H9 (cell line): ENCODE measurements at regions not wholly inside any gene's neighbourhood (a gene's known extent, or its start where the extent isn't known, plus 50 kb on each side); places are given as distances from the start of the nearest gene placed in this dataset.
A peak's percentile ranks its signal among the peaks of the same experiment; 100 is the strongest.

Source experiments
- DNase-seq: peaks from one replicate; pipeline ENCODE4 v3.0.0-alpha.2; 2017
- H2AFZ ChIP-seq: one replicate; pipeline ENCODE4 v1.6.1; 2013; ENCODE audit warnings: mild to moderate bottlenecking, low read length, control low read depth, moderate library complexity
- H2AK5ac ChIP-seq: 2 replicates; pipeline ENCODE4 v1.6.1; 2013; ENCODE audit warnings: low read length, control low read depth, mixed read lengths; ENCODE audit not compliant: insufficient read length
- H2BK120ac ChIP-seq: one replicate; pipeline ENCODE4 v1.6.1; 2013; ENCODE audit warnings: low read depth, mild to moderate bottlenecking, low read length, control low read depth, inconsistent platforms; ENCODE audit not compliant: poor library complexity, severe bottlenecking
- H2BK12ac ChIP-seq: 2 replicates; pipeline ENCODE4 v1.6.1; 2013; ENCODE audit warnings: low read length, control low read depth, mixed read lengths, low read depth; ENCODE audit not compliant: insufficient read length
- H2BK15ac ChIP-seq: 2 replicates; pipeline ENCODE4 v1.6.1; 2013; ENCODE audit warnings: low read depth, low read length, control low read depth
- H2BK20ac ChIP-seq: one replicate; pipeline ENCODE4 v1.6.1; 2013; ENCODE audit warnings: low read depth, mild to moderate bottlenecking, low read length, control low read depth, inconsistent platforms; ENCODE audit not compliant: poor library complexity, severe bottlenecking
- H2BK5ac ChIP-seq: 2 replicates; pipeline ENCODE4 v1.6.1; 2013; ENCODE audit warnings: low read length, control low read depth, mixed read lengths; ENCODE audit not compliant: insufficient read length
- H3K14ac ChIP-seq: 2 replicates; pipeline ENCODE4 v1.6.1; 2013; ENCODE audit warnings: low read length, control low read depth; ENCODE audit not compliant: insufficient read depth
- H3K18ac ChIP-seq: 2 replicates; pipeline ENCODE4 v1.6.1; 2013; ENCODE audit warnings: low read depth, mild to moderate bottlenecking, mixed read lengths, low read length, control low read depth; ENCODE audit not compliant: insufficient read length
- H3K23ac ChIP-seq: 2 replicates; pipeline ENCODE4 v1.6.1; 2013; ENCODE audit warnings: low read length, control low read depth, mixed read lengths, low read depth; ENCODE audit not compliant: insufficient read length
- H3K23me2 ChIP-seq: 2 replicates; pipeline ENCODE4 v1.6.1; 2013; ENCODE audit warnings: low read depth, mild to moderate bottlenecking, mixed read lengths, low read length, control low read depth; ENCODE audit not compliant: insufficient read length, poor library complexity, severe bottlenecking
- H3K27ac ChIP-seq: 2 replicates; pipeline ENCODE4 v1.5.1; 2013; ENCODE audit warnings: low read length, control low read depth, mixed read lengths, low read depth; ENCODE audit not compliant: insufficient read length
- H3K27me3 ChIP-seq: 2 replicates; pipeline ENCODE4 v1.6.1; 2013; ENCODE audit warnings: low read length, control low read depth, inconsistent platforms; ENCODE audit not compliant: insufficient read depth
- H3K4ac ChIP-seq: 2 replicates; pipeline ENCODE4 v1.6.1; 2013; ENCODE audit warnings: low read depth, mild to moderate bottlenecking, control low read depth, inconsistent platforms, low read length, moderate library complexity
- H3K4me1 ChIP-seq: 2 replicates; pipeline ENCODE4 v1.6.1; 2013; ENCODE audit warnings: low read length, control low read depth, inconsistent platforms; ENCODE audit not compliant: insufficient read depth
- H3K4me2 ChIP-seq: 2 replicates; pipeline ENCODE4 v1.6.1; 2013; ENCODE audit warnings: low read length, control low read depth, mixed read lengths; ENCODE audit not compliant: insufficient read length, insufficient read depth
- H3K56ac ChIP-seq: 2 replicates; pipeline ENCODE4 v1.6.1; 2013; ENCODE audit warnings: low read depth, mild to moderate bottlenecking, mixed read lengths, low read length, control low read depth; ENCODE audit not compliant: insufficient read length
- H3K79me1 ChIP-seq: 2 replicates; pipeline ENCODE4 v1.6.1; 2013; ENCODE audit warnings: low read depth, mild to moderate bottlenecking, moderate library complexity, low read length, control low read depth, inconsistent platforms; ENCODE audit not compliant: insufficient read depth, poor library complexity, severe bottlenecking
- H3K79me2 ChIP-seq: 2 replicates; pipeline ENCODE4 v1.6.1; 2013; ENCODE audit warnings: low read length, control low read depth, inconsistent platforms; ENCODE audit not compliant: insufficient read depth
- H3K9ac ChIP-seq: 2 replicates; pipeline ENCODE4 v1.6.1; 2013; ENCODE audit warnings: low read length, control low read depth, mixed read lengths; ENCODE audit not compliant: insufficient read length; ENCODE audit errors: extremely low read depth
- H3K9me3 ChIP-seq: one replicate; pipeline ENCODE4 v1.6.1; 2013; ENCODE audit warnings: low read depth, low read length, inconsistent platforms; ENCODE audit not compliant: control insufficient read depth
- H3T11ph ChIP-seq: one replicate; pipeline ENCODE4 v1.6.1; 2013; ENCODE audit warnings: mild to moderate bottlenecking, low read length, control low read depth, inconsistent platforms
- H4K20me1 ChIP-seq: one replicate; pipeline ENCODE4 v1.6.1; 2013; ENCODE audit not compliant: control insufficient read depth, insufficient read length, insufficient read depth
- H4K5ac ChIP-seq: 2 replicates; pipeline ENCODE4 v1.6.1; 2013; ENCODE audit warnings: low read depth, mild to moderate bottlenecking, mixed read lengths, low read length, control low read depth; ENCODE audit not compliant: insufficient read length
- H4K8ac ChIP-seq: replicated peaks from 2 replicates; pipeline ENCODE4 v1.6.1; 2013; ENCODE audit warnings: low read length, control low read depth, mixed read lengths, low read depth; ENCODE audit not compliant: insufficient read length
- H4K91ac ChIP-seq: 2 replicates; pipeline ENCODE4 v1.6.1; 2013; ENCODE audit warnings: low read depth, mild to moderate bottlenecking, moderate library complexity, mixed read lengths, low read length, control low read depth; ENCODE audit not compliant: insufficient read length
- H3K27ac Mint-ChIP-seq, 3 experiments: 2 replicates in 2 of 3; 3 replicates in 1 of 3; pipeline ENCODE4 v1.8.0; 2020 to 2021; ENCODE audit warnings: mixed read lengths in 3 of 3, mild to moderate bottlenecking in 1 of 3, moderate library complexity in 1 of 3
- H3K27me3 Mint-ChIP-seq: 2 replicates; pipeline ENCODE4 v1.8.0; 2021; ENCODE audit warnings: low read depth, mild to moderate bottlenecking, moderate library complexity, mixed read lengths
- H3K36me3 Mint-ChIP-seq, 3 experiments: 2 replicates in 2 of 3; 3 replicates in 1 of 3; pipeline ENCODE4 v1.8.0; 2020 to 2021; ENCODE audit warnings: low read depth in 3 of 3, mixed read lengths in 3 of 3; ENCODE audit not compliant: insufficient read depth in 1 of 3
- H3K4me1 Mint-ChIP-seq, 2 experiments: 2 replicates each; pipeline ENCODE4 v1.8.0; 2020; ENCODE audit warnings: mixed read lengths in 2 of 2
- H3K4me3 Mint-ChIP-seq, 2 experiments: 2 replicates in 1 of 2; 3 replicates in 1 of 2; pipeline ENCODE4 v1.8.0; 2020 to 2021; ENCODE audit warnings: mild to moderate bottlenecking in 2 of 2, mixed read lengths in 2 of 2, moderate library complexity in 1 of 2
- H3K9me3 Mint-ChIP-seq, 2 experiments: 2 replicates in 1 of 2; 3 replicates in 1 of 2; pipeline ENCODE4 v1.8.0; 2020; ENCODE audit warnings: mild to moderate bottlenecking in 2 of 2, mixed read lengths in 2 of 2, moderate library complexity in 1 of 2
- WGBS: extraction: QIAGEN DNeasy Blood & Tissue Kit; methylation state at CpG from one replicate; pipeline ENCODE4 v1.1.7; 2013; ENCODE audit warnings: missing lambda C conversion rate, low lambda C conversion rate, mixed read lengths; ENCODE audit not compliant: insufficient read length; ENCODE audit errors: extremely low coverage; 5-methylcytosine and 5-hydroxymethylcytosine counted together
- TF ChIP-seq, protein P1 (sequence below): fragments of 200-600 bp; sonication (generic); conservative IDR thresholded peaks from 3 replicates; pipeline ENCODE4 v1.8.0; 2021; ENCODE audit warnings: antibody characterized with exemption, mild to moderate bottlenecking

GRCh38 chr17:74117087-74117698, 86.3 kb upstream of the RPL38 start:
- Histone ChIP-seq H2AFZ (no peak overlapping the region), H2BK120ac (no peak overlapping the region), H3K9me3 (no peaks in the 10 kb centered on the region), H3T11ph (no peak overlapping the region), H4K5ac (no peak overlapping the region), H3K9ac (no peak overlapping the region), H3K27me3 (no peaks in the 10 kb centered on the region), H2BK5ac (no peak overlapping the region), H4K91ac (no peak overlapping the region), H3K23ac (no peak overlapping the region), H3K4me2 (no peak overlapping the region), H2AK5ac (no peak overlapping the region), H3K56ac (no peak overlapping the region), H2BK20ac (no peak overlapping the region), H2BK12ac (no peak overlapping the region), H3K4ac (no peak overlapping the region), H4K8ac (no peak overlapping the region), H3K27ac (no peak overlapping the region), H3K4me1 (peaks cover 5% of the 10 kb centered on the region; the same call in 1 of the 2 replicates), H3K23me2 (no peaks in the 10 kb centered on the region), H3K18ac (no peak overlapping the region), H2BK15ac (no peak overlapping the region), H3K14ac (no peak overlapping the region), H3K79me1 (no peaks in the 10 kb centered on the region), H4K20me1 (no peaks in the 10 kb centered on the region), H3K79me2 (no peaks in the 10 kb centered on the region)
- H3K4me1 Mint-ChIP-seq, result peaks cover 40 to 57% of the 10 kb centered on the region in 2 experiments
- TF ChIP-seq, protein P1, sequence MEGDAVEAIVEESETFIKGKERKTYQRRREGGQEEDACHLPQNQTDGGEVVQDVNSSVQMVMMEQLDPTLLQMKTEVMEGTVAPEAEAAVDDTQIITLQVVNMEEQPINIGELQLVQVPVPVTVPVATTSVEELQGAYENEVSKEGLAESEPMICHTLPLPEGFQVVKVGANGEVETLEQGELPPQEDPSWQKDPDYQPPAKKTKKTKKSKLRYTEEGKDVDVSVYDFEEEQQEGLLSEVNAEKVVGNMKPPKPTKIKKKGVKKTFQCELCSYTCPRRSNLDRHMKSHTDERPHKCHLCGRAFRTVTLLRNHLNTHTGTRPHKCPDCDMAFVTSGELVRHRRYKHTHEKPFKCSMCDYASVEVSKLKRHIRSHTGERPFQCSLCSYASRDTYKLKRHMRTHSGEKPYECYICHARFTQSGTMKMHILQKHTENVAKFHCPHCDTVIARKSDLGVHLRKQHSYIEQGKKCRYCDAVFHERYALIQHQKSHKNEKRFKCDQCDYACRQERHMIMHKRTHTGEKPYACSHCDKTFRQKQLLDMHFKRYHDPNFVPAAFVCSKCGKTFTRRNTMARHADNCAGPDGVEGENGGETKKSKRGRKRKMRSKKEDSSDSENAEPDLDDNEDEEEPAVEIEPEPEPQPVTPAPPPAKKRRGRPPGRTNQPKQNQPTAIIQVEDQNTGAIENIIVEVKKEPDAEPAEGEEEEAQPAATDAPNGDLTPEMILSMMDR, result no peak
- H3K4me3 Mint-ChIP-seq, result peak overlapping the region in 1 of 2 experiments; percentile 45; a peak in 2 of 5 replicates
- peaks cover 0 to 4% (median 2%) of the 10 kb centered on the region in 3 experiments; a peak in 3 of 7 replicates for H3K36me3 Mint-ChIP-seq
- peaks cover 5% of the 10 kb centered on the region; the same call in 1 of the 2 replicates for H3K27me3 Mint-ChIP-seq
- H3K27ac Mint-ChIP-seq, result peak overlapping the region in 1 of 3 experiments; percentile 63; a peak in 1 of 7 replicates
- no CpG with 5 or more reads among the region's 21 CpGs for WGBS
- peaks cover 4 to 9% of the 10 kb centered on the region in 2 experiments for H3K9me3 Mint-ChIP-seq
- peak; percentile 32 for DNase-seq
